GM19025 (cell line): ENCODE measurements at regions not wholly inside any gene's neighbourhood (a gene's known extent, or its start where the extent isn't known, plus 50 kb on each side); places are given as distances from the start of the nearest gene placed in this dataset.
"Not testable (repeated sequence)": the region's sequence is repeated elsewhere in the genome, so short reads cannot be mapped to it uniquely, and the experiment has no call there.

Experiments
- ATAC-seq: cut with Tn5 transposase; IDR thresholded peaks from one replicate; pipeline ENCODE4 v1.9.1; 2021; ENCODE audit warnings: mild to moderate bottlenecking, low read depth, moderate library complexity; ENCODE audit not compliant: unreplicated experiment

- not testable (repeated sequence) for ATAC-seq
These were observed 250.9 kb upstream of the B3GALT2 start for GRCh38 chr1:193437333-193437732.

GRCh38 chr1:193435781-193436180 lies 249.4 kb upstream of the B3GALT2 start:
- no peak for ATAC-seq

- no peak for ATAC-seq
These were observed 247.9 kb upstream of the B3GALT2 start for GRCh38 chr1:193434319-193434718.

GRCh38 chr1:193433599-193433998 lies 247.2 kb upstream of the B3GALT2 start:
- no peak for ATAC-seq

- no peak for ATAC-seq
These were observed 246.7 kb upstream of the B3GALT2 start for GRCh38 chr1:193432979-193433587.

- ATAC-seq: no peak
These were observed 245.0 kb upstream of the B3GALT2 start for GRCh38 chr1:193431265-193431977.

GRCh38 chr1:193427524-193427923 lies 241.1 kb upstream of the B3GALT2 start:
- no peak for ATAC-seq

- no peak for ATAC-seq
These were observed 239.6 kb upstream of the B3GALT2 start for GRCh38 chr1:193426061-193426460.

- ATAC-seq: no peak
These were observed 235.1 kb upstream of the B3GALT2 start for GRCh38 chr1:193421487-193421886.

GRCh38 chr1:193419295-193419694 lies 232.9 kb upstream of the B3GALT2 start:
- no peak for ATAC-seq

GRCh38 chr1:193418745-193419058 lies 232.3 kb upstream of the B3GALT2 start:
- no peak for ATAC-seq

- ATAC-seq: no peak
These were observed 231.7 kb upstream of the B3GALT2 start for GRCh38 chr1:193417945-193418744.

GRCh38 chr1:193417403-193417802 lies 231.0 kb upstream of the B3GALT2 start:
- no peak for ATAC-seq

- no peak for ATAC-seq
These were observed 230.0 kb upstream of the B3GALT2 start for GRCh38 chr1:193416226-193417024.

- ATAC-seq: no peak
These were observed 228.8 kb upstream of the B3GALT2 start for GRCh38 chr1:193415256-193415655.

- no peak for ATAC-seq
These were observed 227.0 kb upstream of the B3GALT2 start for GRCh38 chr1:193413376-193413775.

GRCh38 chr1:193412748-193413147 lies 226.3 kb upstream of the B3GALT2 start:
- no peak for ATAC-seq

GRCh38 chr1:193411714-193412113 lies 225.3 kb upstream of the B3GALT2 start:
- no peak for ATAC-seq

- no peak for ATAC-seq
These were observed 224.8 kb upstream of the B3GALT2 start for GRCh38 chr1:193411215-193411614.

GRCh38 chr1:193408782-193409293 lies 222.4 kb upstream of the B3GALT2 start:
- no peak for ATAC-seq

- peak; percentile 59 for ATAC-seq
These were observed 220.5 kb upstream of the B3GALT2 start for GRCh38 chr1:193406901-193407300.
